ENCODE measurements at regions not wholly inside any gene's neighbourhood (a gene's known extent, or its start where the extent isn't known, plus 50 kb on each side); places are given as distances from the start of the nearest gene placed in this dataset.

DNA sequence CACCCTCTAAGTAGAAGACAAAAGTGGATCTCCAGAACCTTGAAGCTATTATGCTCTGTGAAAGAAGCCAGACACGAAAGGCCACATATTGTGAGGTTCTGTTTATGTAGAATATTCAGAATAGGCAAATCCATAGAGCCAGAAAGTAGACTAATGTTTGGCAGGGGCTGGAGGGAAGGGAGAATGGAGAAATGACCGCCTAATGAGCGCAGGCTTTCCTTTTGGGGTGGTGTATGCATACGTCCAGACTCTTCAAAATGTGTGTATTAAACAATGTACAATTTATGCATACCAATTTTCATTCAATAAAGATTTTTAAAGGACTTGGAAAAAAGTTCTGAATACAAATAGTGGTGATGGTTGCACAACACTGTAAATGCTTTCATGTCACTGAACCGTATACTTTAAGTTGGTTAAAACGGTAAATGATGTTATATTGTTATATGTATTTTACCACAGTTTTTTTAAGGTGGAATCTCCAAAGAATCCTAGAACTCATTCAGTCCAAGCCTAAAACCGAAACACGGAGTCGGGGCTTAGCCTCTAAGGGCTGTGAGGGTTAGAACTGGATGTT is 397.4 kb downstream of the SOX9 start:
- Histone ChIP-seq H3K4me2 (peak overlapping the region; percentile 57), H3K79me2 (peaks cover 81% of the 10 kb centered on the region), H3K36me3 (replicated peaks; ENCODE audit: insufficient read depth, low read depth) (no peaks in the 10 kb centered on the region), H3K4me1 (ENCODE audit: insufficient read depth) (peaks cover 40% of the 10 kb centered on the region), H2AFZ (no peak overlapping the region), H3K9me3 (ENCODE audit: low read depth) (no peaks in the 10 kb centered on the region), H4K20me1 (ENCODE audit: insufficient read depth, poor library complexity, severe bottlenecking) (no peaks in the 10 kb centered on the region), H3K27ac (peak overlapping the region; percentile 91), H3K4me3 (no peak overlapping the region), H3K9me2 (replicated peaks; ENCODE audit: insufficient read depth) (no peaks in the 10 kb centered on the region), H3K27me3 (no peaks in the 10 kb centered on the region)
- DNase-seq (ENCODE audit: low spot score): no peak
- 70% methylated on average over 9 of the region's 9 CpGs for WGBS (ENCODE audit: low lambda C conversion rate, missing lambda C conversion rate)
- TF ChIP-seq EZH2phosphoT487 (IDR thresholded peaks at IDR 0.05; ENCODE audit: low read depth, severe bottlenecking, unreplicated experiment) (no peak), EZH2 (IDR thresholded peaks at IDR 0.05; ENCODE audit: borderline replicate concordance) (no peak)
- TF ChIP-seq, protein P1, sequence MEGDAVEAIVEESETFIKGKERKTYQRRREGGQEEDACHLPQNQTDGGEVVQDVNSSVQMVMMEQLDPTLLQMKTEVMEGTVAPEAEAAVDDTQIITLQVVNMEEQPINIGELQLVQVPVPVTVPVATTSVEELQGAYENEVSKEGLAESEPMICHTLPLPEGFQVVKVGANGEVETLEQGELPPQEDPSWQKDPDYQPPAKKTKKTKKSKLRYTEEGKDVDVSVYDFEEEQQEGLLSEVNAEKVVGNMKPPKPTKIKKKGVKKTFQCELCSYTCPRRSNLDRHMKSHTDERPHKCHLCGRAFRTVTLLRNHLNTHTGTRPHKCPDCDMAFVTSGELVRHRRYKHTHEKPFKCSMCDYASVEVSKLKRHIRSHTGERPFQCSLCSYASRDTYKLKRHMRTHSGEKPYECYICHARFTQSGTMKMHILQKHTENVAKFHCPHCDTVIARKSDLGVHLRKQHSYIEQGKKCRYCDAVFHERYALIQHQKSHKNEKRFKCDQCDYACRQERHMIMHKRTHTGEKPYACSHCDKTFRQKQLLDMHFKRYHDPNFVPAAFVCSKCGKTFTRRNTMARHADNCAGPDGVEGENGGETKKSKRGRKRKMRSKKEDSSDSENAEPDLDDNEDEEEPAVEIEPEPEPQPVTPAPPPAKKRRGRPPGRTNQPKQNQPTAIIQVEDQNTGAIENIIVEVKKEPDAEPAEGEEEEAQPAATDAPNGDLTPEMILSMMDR (IDR thresholded peaks at IDR 0.05; ENCODE audit: poor library complexity): no peak

DNA sequence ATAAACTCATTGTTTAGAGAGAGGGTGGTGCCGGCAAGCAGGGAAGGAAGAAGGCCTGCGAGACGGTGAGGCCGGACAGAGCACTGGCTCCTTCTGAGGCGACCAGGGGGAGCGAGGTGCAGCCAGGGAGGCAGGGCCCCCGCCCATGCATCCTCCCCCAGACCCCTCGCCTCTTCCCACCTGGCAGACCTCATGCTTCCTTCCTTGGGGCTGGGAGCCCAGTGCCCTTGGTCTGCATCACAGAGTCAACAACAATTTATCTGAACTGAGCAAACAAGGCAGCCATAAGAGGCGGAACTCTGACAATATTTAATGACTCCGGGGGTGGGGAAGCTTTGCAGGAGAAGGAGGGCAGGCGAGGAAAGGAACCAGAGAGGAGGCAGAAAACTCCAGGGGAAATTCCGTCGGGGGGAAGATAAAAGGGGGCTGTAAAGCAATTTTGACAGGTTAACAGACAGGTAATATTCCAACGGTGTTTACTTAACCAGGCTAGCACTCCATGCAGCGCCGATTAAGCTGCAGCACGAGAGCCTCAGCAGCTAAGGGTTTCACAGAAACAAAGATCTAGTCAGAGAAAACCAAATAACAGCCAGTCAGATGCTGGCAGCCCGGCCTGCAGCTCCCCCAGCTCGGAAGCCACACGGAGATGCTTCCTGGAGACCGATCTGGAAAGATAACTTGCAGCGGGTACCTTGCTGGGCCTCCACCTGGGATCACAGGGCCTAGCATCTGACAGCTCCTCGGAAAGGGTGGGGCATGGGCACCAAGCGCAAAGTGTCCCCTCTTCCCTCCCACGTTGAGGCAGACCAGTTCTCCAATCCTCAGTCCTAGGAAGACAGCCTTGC is 398.2 kb downstream of the SOX9 start:
- H4K20me1 ChIP-seq (ENCODE audit: insufficient read depth, poor library complexity, severe bottlenecking): no peaks in the 10 kb centered on the region
- H3K4me2 ChIP-seq: peak overlapping the region; percentile 57
- 26% methylated on average over 20 of the region's 25 CpGs for WGBS (ENCODE audit: low lambda C conversion rate, missing lambda C conversion rate)
- no peak overlapping the region for H3K4me3 ChIP-seq
- H3K4me1 ChIP-seq (ENCODE audit: insufficient read depth): peaks cover 40% of the 10 kb centered on the region
- H3K27me3 ChIP-seq: no peaks in the 10 kb centered on the region
- no peak overlapping the region for H2AFZ ChIP-seq
- H3K27ac ChIP-seq: peak overlapping the region; percentile 91
- H3K9me2 ChIP-seq (replicated peaks; ENCODE audit: insufficient read depth): no peaks in the 10 kb centered on the region
- H3K79me2 ChIP-seq: peaks cover 82% of the 10 kb centered on the region
- H3K36me3 ChIP-seq (replicated peaks; ENCODE audit: insufficient read depth, low read depth): no peaks in the 10 kb centered on the region
- TF ChIP-seq EZH2phosphoT487 (IDR thresholded peaks at IDR 0.05; ENCODE audit: low read depth, severe bottlenecking, unreplicated experiment) (no peak), EZH2 (IDR thresholded peaks at IDR 0.05; ENCODE audit: borderline replicate concordance) (no peak)
- TF ChIP-seq, protein P1 (IDR thresholded peaks at IDR 0.05; ENCODE audit: poor library complexity): no peak
- peak; percentile 87 for DNase-seq (ENCODE audit: low spot score)
- no peaks in the 10 kb centered on the region for H3K9me3 ChIP-seq (ENCODE audit: low read depth)

DNA sequence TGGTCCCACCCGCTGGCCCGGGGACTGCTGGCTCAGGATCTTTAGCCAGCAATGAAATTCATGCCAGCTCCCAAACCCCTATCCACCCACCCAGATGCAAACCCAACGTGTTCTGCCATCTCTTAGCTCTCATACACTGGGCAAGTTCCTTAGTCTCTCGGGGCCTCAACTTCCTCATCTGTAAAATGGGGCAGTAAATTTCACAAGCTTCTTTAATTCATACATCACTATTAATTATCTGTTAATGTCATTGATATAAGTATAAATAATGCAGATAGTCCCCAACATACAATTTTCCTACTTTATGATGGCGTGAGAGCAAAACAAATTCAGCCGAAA is 398.7 kb downstream of the SOX9 start:
- Histone ChIP-seq H3K27me3 (no peaks in the 10 kb centered on the region), H3K9me3 (ENCODE audit: low read depth) (no peaks in the 10 kb centered on the region), H3K9me2 (replicated peaks; ENCODE audit: insufficient read depth) (no peaks in the 10 kb centered on the region), H3K4me2 (peak overlapping the region; percentile 57), H3K27ac (peak overlapping the region; percentile 78), H3K4me3 (no peak overlapping the region), H3K36me3 (replicated peaks; ENCODE audit: insufficient read depth, low read depth) (no peaks in the 10 kb centered on the region), H3K4me1 (ENCODE audit: insufficient read depth) (peaks cover 39% of the 10 kb centered on the region), H4K20me1 (ENCODE audit: insufficient read depth, poor library complexity, severe bottlenecking) (no peaks in the 10 kb centered on the region), H2AFZ (no peak overlapping the region), H3K79me2 (peaks cover 76% of the 10 kb centered on the region)
- TF ChIP-seq EZH2phosphoT487 (IDR thresholded peaks at IDR 0.05; ENCODE audit: low read depth, severe bottlenecking, unreplicated experiment) (no peak), EZH2 (IDR thresholded peaks at IDR 0.05; ENCODE audit: borderline replicate concordance) (no peak)
- TF ChIP-seq, protein P1 (IDR thresholded peaks at IDR 0.05; ENCODE audit: poor library complexity): no peak
- no peak for DNase-seq (ENCODE audit: low spot score)
- WGBS (ENCODE audit: low lambda C conversion rate, missing lambda C conversion rate): 74% methylated on average over 6 of the region's 6 CpGs
